ENCODE measurements at regions not wholly inside any gene's neighbourhood (a gene's known extent, or its start where the extent isn't known, plus 50 kb on each side); places are given as distances from the start of the nearest gene placed in this dataset.

DNA sequence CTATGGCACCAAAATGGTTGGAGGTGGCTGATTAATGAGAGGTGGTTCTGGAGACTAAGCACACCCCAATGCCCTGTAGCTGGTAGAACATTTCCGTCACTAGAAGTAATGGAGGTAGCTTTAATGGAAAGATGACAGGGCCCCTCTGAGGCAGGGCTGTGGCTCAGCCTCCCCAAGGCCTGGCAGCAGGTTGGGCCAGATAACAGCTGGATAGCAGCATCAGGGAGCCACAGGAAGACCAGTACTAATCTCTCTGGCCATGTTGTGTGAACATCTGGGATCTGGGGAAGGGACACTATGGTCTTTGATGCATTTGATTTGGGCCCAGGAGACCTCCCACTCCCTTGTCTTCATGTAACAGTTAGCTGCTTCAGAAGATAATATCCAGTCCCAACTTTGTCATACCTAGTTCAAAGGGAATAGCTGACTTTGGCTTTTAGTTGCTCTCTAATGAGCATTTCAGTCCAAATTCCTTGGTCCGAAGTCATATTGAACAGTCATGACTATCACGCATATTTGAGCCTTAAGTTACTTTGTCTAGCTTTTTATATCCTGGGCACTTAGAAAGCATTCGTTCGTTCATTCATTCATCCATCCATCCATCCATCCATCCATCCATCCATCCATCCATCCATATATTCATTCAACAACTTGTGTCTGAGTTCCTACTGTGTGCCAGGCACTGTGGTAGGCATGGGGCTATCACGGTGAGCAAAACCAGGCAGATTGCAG is 53.0 kb upstream of the LMO2 start:
- no peak for FAIRE-seq
- no peak overlapping the region for H3K4me3 ChIP-seq
- H3K27ac ChIP-seq, result no peak overlapping the region
- intact Hi-C loops (cut with DNase I), result no loop called here
- TF ChIP-seq, protein P1, sequence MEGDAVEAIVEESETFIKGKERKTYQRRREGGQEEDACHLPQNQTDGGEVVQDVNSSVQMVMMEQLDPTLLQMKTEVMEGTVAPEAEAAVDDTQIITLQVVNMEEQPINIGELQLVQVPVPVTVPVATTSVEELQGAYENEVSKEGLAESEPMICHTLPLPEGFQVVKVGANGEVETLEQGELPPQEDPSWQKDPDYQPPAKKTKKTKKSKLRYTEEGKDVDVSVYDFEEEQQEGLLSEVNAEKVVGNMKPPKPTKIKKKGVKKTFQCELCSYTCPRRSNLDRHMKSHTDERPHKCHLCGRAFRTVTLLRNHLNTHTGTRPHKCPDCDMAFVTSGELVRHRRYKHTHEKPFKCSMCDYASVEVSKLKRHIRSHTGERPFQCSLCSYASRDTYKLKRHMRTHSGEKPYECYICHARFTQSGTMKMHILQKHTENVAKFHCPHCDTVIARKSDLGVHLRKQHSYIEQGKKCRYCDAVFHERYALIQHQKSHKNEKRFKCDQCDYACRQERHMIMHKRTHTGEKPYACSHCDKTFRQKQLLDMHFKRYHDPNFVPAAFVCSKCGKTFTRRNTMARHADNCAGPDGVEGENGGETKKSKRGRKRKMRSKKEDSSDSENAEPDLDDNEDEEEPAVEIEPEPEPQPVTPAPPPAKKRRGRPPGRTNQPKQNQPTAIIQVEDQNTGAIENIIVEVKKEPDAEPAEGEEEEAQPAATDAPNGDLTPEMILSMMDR (IDR thresholded peaks at IDR 0.05), result no peak
- no peaks in the 10 kb centered on the region for H3K27me3 ChIP-seq
- no peak for ATAC-seq
- WGBS, 2 donors, result 92 to 95% methylated on average over 6 of the region's 6 CpGs
- no peak for DNase-seq
- H3K9me3 ChIP-seq, result no peaks in the 10 kb centered on the region
- H3K4me1 ChIP-seq, result no peaks in the 10 kb centered on the region
- no peaks in the 10 kb centered on the region for H3K36me3 ChIP-seq

DNA sequence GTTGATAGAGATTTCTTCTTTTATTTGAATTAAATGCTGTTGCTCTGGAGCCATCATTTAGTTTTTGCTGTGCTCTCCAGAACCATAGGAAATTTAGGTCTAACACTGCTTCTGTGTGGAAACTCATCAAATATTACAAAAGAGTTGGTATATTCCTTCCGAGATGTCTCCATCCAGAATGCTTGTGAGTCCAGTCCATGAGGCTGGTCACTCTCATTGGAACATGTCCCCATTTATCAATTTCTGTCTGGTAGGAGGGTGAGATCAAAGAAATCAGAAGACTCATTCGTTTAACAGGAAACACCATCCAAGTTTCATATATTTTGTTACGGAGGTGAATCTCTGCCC is 52.4 kb upstream of the LMO2 start:
- no peak for FAIRE-seq
- WGBS, 2 donors, result 85 to 87% methylated on average over 3 of the region's 3 CpGs

DNA sequence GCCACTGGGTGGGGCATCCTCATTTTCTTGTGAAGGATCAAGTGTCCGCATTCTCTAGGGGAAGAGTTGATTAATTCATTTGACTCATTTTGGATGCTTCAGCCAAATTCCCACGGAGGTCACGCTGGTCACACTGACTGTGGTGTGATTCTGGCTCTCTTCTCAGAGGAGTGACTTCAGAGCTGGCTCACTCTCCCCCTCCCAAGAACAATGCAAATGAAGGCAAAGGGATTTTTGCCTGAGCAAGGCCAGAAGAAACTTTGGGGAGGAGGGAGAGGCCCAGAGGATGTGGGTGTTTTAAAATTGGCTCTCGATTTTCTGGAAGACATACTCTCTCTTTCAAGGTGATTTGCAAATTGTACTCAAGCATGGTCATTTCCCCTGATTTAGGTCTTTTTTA is 51.1 kb upstream of the LMO2 start:
- FAIRE-seq (no peak), DNase-seq (no peak), ATAC-seq (peak in 1 of 4 donors; percentile 72)
- Histone ChIP-seq H3K9me3 (no peaks in the 10 kb centered on the region), H3K36me3 (no peaks in the 10 kb centered on the region), H3K27me3 (no peaks in the 10 kb centered on the region), H3K27ac (no peak overlapping the region), H3K4me1 (no peaks in the 10 kb centered on the region), H3K4me3 (no peak overlapping the region)
- WGBS, 2 donors, result 43 to 49% methylated on average over 4 of the region's 4 CpGs
- TF ChIP-seq, protein P1 (IDR thresholded peaks at IDR 0.05), result no peak
- intact Hi-C loops (cut with DNase I), result no loop called here

More for the DNA sequence above, 52.4 kb upstream of the LMO2 start:
- intact Hi-C loops (cut with DNase I), result no loop called here
- Histone ChIP-seq H3K27ac (no peak overlapping the region), H3K4me3 (no peak overlapping the region), H3K27me3 (no peaks in the 10 kb centered on the region), H3K9me3 (no peaks in the 10 kb centered on the region), H3K36me3 (no peaks in the 10 kb centered on the region), H3K4me1 (no peaks in the 10 kb centered on the region)
- DNase-seq (no peak), ATAC-seq (no peak)
- TF ChIP-seq, protein P1 (IDR thresholded peaks at IDR 0.05), result no peak

DNA sequence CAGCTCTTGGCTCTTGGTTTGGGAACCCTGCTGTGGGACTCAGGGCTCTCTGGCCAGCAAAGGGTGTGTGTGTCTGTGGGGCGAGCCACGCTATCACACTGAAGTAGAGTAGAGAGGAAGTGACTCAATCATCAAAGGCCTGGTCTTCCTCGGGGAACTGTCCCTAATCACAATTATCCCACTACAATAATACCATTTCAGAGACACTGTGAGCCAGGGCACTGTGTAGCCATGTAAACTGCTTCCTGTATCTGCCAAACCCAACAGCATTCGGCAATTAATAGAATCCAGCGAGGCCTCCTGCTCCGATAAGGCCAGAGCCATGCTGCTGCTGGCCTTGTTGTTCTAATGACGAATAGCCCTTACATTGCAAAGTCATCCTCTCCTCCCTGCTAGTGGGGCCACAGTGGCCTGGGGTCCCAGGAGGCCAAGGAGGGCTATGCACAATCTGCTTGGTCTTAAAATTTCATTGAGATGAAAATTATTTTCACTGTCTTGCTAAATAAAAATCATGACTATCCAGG is 49.8 kb upstream of the LMO2 start:
- WGBS, 2 donors, result 70 to 71% methylated on average over 7 of the region's 7 CpGs
- no peak overlapping the region for H3K27ac ChIP-seq
- peak in 1 of 4 donors; percentile 12 for ATAC-seq
- intact Hi-C loops (cut with DNase I), result no loop called here
- H3K4me3 ChIP-seq, result no peak overlapping the region
- H3K9me3 ChIP-seq, result no peaks in the 10 kb centered on the region
- H3K36me3 ChIP-seq, result no peaks in the 10 kb centered on the region
- no peaks in the 10 kb centered on the region for H3K27me3 ChIP-seq
- FAIRE-seq, result no peak
- TF ChIP-seq, protein P1 (IDR thresholded peaks at IDR 0.05), result no peak
- H3K4me1 ChIP-seq, result no peaks in the 10 kb centered on the region
- no peak for DNase-seq
